Neural progenitor cell (in vitro differentiated cells): ENCODE measurements at regions not wholly inside any gene's neighbourhood (a gene's known extent, or its start where the extent isn't known, plus 50 kb on each side); places are given as distances from the start of the nearest gene placed in this dataset.

ENCODE experiments used
- DNase-seq: peaks from one replicate; pipeline ENCODE4 v3.0.0-alpha.2; 2016; ENCODE audit warnings: low spot score
- H2AFZ ChIP-seq: fragments of 200-600 bp; sonication (generic); replicated peaks from 2 replicates; pipeline ENCODE4 v1.6.1; 2016; ENCODE audit warnings: antibody characterized with exemption
- H3F3A ChIP-seq: fragments of 200-600 bp; sonication (generic); 2 replicates; pipeline ENCODE4 v1.6.1; 2016; ENCODE audit warnings: antibody characterized with exemption, low read depth
- H3K27ac ChIP-seq: fragments of 200-600 bp; sonication (generic); 2 replicates; pipeline ENCODE4 v1.5.1; 2016; ENCODE audit warnings: mild to moderate bottlenecking
- H3K27me3 ChIP-seq: fragments of 200-600 bp; sonication (generic); 2 replicates; pipeline ENCODE4 v1.6.1; 2016; ENCODE audit warnings: mild to moderate bottlenecking, moderate library complexity
- H3K36me3 ChIP-seq: fragments of 200-600 bp; sonication (generic); 2 replicates; pipeline ENCODE4 v1.5.1; 2016
- H3K4me1 ChIP-seq: fragments of 200-600 bp; sonication (generic); 2 replicates; pipeline ENCODE4 v1.6.1; 2016; ENCODE audit warnings: mixed run types
- H3K4me2 ChIP-seq: fragments of 200-600 bp; sonication (generic); 2 replicates; pipeline ENCODE4 v1.6.1; 2016
- H3K4me3 ChIP-seq: fragments of 200-600 bp; sonication (generic); 2 replicates; pipeline ENCODE4 v1.5.1; 2016
- H3K79me2 ChIP-seq: fragments of 200-600 bp; sonication (generic); 2 replicates; pipeline ENCODE4 v1.6.1; 2016; ENCODE audit warnings: low read depth
- H3K9ac ChIP-seq: fragments of 200-600 bp; sonication (generic); 2 replicates; pipeline ENCODE4 v1.6.1; 2016
- H3K9me3 ChIP-seq: fragments of 200-600 bp; sonication (generic); 2 replicates; pipeline ENCODE4 v1.5.1; 2016; ENCODE audit warnings: low read depth
- H4K20me1 ChIP-seq: fragments of 200-600 bp; sonication (generic); 2 replicates; pipeline ENCODE4 v1.6.1; 2016; ENCODE audit warnings: low read depth
- H3K27ac Mint-ChIP-seq: 3 replicates; pipeline ENCODE4 v1.8.0; 2021; ENCODE audit warnings: mixed read lengths
- H3K27me3 Mint-ChIP-seq: 2 replicates; pipeline ENCODE4 v1.8.0; 2022; ENCODE audit warnings: low read depth, mild to moderate bottlenecking, inconsistent platforms, moderate library complexity, mixed read lengths; ENCODE audit not compliant: insufficient read depth
- H3K36me3 Mint-ChIP-seq: 3 replicates; pipeline ENCODE4 v1.8.0; 2021; ENCODE audit warnings: mixed read lengths
- H3K4me1 Mint-ChIP-seq: 3 replicates; pipeline ENCODE4 v1.8.0; 2021; ENCODE audit warnings: mixed read lengths
- H3K4me3 Mint-ChIP-seq: 3 replicates; pipeline ENCODE4 v1.8.0; 2021; ENCODE audit warnings: mild to moderate bottlenecking, moderate library complexity, mixed read lengths
- H3K9me3 Mint-ChIP-seq: 3 replicates; pipeline ENCODE4 v1.8.0; 2020; ENCODE audit warnings: mixed read lengths
- EZH2 ChIP-seq: fragments of 200-600 bp; sonication (generic); IDR thresholded peaks from 2 replicates; pipeline ENCODE4 v1.6.1; 2017; ENCODE audit warnings: antibody characterized with exemption, mild to moderate bottlenecking, moderate library complexity
- EZH2phosphoT487 ChIP-seq: fragments of 200-600 bp; sonication (generic); IDR thresholded peaks from 2 replicates; pipeline ENCODE4 v1.6.1; 2017; ENCODE audit warnings: antibody characterized with exemption
- TF ChIP-seq, protein P1 (sequence below): fragments of 200-600 bp; sonication (generic); IDR thresholded peaks from 2 replicates; pipeline ENCODE4 v1.5.1; 2017; ENCODE audit warnings: antibody characterized with exemption, mild to moderate bottlenecking

DNA sequence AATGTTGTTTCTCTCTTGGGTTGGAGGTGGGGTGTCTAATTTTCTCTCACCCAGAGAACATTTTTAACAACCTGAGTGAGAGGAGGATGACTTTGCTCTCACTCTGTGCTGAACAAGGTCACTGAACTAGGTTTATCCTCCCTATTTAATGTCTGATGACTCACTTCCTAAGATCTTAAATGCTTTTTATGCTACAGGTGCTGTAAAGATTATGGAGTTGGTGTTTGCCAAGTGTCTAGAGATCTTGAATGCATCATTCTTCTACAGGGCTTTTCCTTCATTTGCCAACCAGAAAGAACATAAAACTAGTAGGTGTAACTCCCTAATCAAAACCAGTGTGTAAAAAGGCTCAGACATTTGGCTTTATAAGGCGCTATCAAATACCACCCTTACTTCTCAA lies 350.5 kb upstream of the ETAA1 start:
- H3K4me2 ChIP-seq = no peak overlapping the region
- Mint-ChIP-seq H3K4me3 (no peak overlapping the region), H3K4me1 (no peaks in the 10 kb centered on the region), H3K9me3 (no peaks in the 10 kb centered on the region), H3K27ac (no peak overlapping the region), H3K27me3 (no peaks in the 10 kb centered on the region), H3K36me3 (no peaks in the 10 kb centered on the region)
- H3K4me1 ChIP-seq = no peaks in the 10 kb centered on the region
- no peaks in the 10 kb centered on the region for H3F3A ChIP-seq
- H2AFZ ChIP-seq = no peak overlapping the region
- H4K20me1 ChIP-seq = no peaks in the 10 kb centered on the region
- H3K79me2 ChIP-seq = no peaks in the 10 kb centered on the region
- no peaks in the 10 kb centered on the region for H3K36me3 ChIP-seq
- H3K4me3 ChIP-seq = no peak overlapping the region
- no peaks in the 10 kb centered on the region for H3K9me3 ChIP-seq
- DNase-seq = no peak
- no peak for TF ChIP-seq EZH2
- no peak for TF ChIP-seq EZH2phosphoT487
- TF ChIP-seq, protein P1, sequence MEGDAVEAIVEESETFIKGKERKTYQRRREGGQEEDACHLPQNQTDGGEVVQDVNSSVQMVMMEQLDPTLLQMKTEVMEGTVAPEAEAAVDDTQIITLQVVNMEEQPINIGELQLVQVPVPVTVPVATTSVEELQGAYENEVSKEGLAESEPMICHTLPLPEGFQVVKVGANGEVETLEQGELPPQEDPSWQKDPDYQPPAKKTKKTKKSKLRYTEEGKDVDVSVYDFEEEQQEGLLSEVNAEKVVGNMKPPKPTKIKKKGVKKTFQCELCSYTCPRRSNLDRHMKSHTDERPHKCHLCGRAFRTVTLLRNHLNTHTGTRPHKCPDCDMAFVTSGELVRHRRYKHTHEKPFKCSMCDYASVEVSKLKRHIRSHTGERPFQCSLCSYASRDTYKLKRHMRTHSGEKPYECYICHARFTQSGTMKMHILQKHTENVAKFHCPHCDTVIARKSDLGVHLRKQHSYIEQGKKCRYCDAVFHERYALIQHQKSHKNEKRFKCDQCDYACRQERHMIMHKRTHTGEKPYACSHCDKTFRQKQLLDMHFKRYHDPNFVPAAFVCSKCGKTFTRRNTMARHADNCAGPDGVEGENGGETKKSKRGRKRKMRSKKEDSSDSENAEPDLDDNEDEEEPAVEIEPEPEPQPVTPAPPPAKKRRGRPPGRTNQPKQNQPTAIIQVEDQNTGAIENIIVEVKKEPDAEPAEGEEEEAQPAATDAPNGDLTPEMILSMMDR = no peak
- H3K27me3 ChIP-seq = no peaks in the 10 kb centered on the region
- H3K27ac ChIP-seq = no peak overlapping the region
- no peak overlapping the region for H3K9ac ChIP-seq

DNA sequence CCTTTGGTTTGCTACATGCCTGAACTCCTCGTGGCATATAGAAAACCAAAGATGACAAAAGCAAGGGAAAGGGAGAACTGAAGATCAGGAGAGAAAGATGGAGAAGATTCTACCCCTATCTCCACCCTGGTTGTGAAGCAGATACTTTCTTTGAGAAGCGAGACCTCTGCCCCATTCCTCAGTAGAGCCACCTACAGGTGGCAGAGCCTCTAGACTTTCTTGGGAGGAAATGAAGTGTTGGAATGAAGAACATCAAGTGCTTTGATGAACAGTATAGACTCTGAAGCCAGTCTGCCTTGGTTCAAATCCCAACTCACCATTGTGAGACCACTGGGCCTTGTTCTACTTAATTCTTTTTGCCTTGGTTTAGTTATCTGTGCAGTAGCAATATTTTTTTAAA lies 348.8 kb upstream of the ETAA1 start:
- Histone ChIP-seq H3K36me3 (no peaks in the 10 kb centered on the region), H3K9ac (no peak overlapping the region), H3K27me3 (no peaks in the 10 kb centered on the region), H4K20me1 (no peaks in the 10 kb centered on the region), H3K4me1 (no peaks in the 10 kb centered on the region), H2AFZ (no peak overlapping the region), H3K4me2 (no peak overlapping the region), H3K4me3 (no peak overlapping the region), H3K9me3 (no peaks in the 10 kb centered on the region), H3F3A (no peaks in the 10 kb centered on the region), H3K27ac (no peak overlapping the region), H3K79me2 (no peaks in the 10 kb centered on the region)
- H3K9me3 Mint-ChIP-seq = no peaks in the 10 kb centered on the region
- no peak for DNase-seq
- no peaks in the 10 kb centered on the region for H3K4me1 Mint-ChIP-seq
- TF ChIP-seq, protein P1 = no peak
- TF ChIP-seq EZH2phosphoT487 (no peak), EZH2 (no peak)
- H3K4me3 Mint-ChIP-seq = no peak overlapping the region
- no peak overlapping the region for H3K27ac Mint-ChIP-seq
- H3K27me3 Mint-ChIP-seq = no peaks in the 10 kb centered on the region
- H3K36me3 Mint-ChIP-seq = no peaks in the 10 kb centered on the region

DNA sequence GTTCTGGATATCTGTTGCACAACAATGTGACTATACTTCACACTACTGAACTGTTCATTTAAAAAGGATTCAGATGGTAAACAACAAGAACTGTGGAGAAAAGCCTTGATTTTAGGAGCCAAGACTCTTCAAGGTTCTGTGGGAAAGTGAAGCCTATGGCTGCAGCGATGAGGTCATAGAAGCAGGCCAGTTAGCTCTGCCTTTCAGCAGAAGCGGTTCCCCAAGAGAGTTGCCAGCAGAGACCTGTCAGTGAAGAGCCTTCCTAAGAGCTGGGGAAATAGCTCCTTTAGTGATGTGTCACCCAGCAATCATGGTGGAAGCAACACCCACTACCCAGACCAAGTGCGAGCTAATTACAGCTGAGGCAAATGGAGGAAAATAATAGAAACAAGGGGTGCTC lies 346.5 kb upstream of the ETAA1 start:
- Mint-ChIP-seq H3K9me3 (no peaks in the 10 kb centered on the region), H3K27ac (no peak overlapping the region), H3K4me1 (no peaks in the 10 kb centered on the region), H3K4me3 (no peak overlapping the region), H3K36me3 (no peaks in the 10 kb centered on the region), H3K27me3 (no peaks in the 10 kb centered on the region)
- TF ChIP-seq, protein P1 = no peak
- no peak for TF ChIP-seq EZH2phosphoT487
- no peak for TF ChIP-seq EZH2
- Histone ChIP-seq H3K36me3 (no peaks in the 10 kb centered on the region), H3K27ac (no peak overlapping the region), H3K79me2 (no peaks in the 10 kb centered on the region), H3K4me3 (no peak overlapping the region), H3K9me3 (no peaks in the 10 kb centered on the region), H2AFZ (no peak overlapping the region), H3K27me3 (no peaks in the 10 kb centered on the region), H3K4me1 (no peaks in the 10 kb centered on the region), H3K4me2 (no peak overlapping the region), H3F3A (no peaks in the 10 kb centered on the region), H4K20me1 (no peaks in the 10 kb centered on the region), H3K9ac (no peak overlapping the region)
- no peak for DNase-seq

DNA sequence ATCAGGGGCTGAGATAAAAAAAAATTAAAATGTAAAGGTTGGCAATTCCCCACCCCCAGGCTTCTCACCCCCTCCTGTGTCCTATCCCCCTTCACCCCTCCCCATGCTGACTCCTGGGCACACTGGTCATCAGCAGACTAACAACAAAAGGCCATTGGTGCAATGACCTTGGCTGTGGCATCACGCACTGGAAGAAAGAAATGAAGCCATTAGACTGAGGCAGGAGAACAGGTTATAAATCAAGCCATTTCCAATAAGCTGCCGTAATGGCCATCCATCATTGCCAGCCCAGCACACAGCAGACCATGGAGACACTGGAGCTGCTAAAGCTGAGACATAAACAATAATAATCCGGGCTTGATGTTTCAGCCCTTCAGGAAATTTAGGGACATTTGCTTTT lies 342.4 kb upstream of the ETAA1 start:
- H4K20me1 ChIP-seq = no peaks in the 10 kb centered on the region
- TF ChIP-seq EZH2 = no peak
- no peak for TF ChIP-seq EZH2phosphoT487
- TF ChIP-seq, protein P1 = no peak
- Mint-ChIP-seq H3K27ac (no peak overlapping the region), H3K9me3 (no peaks in the 10 kb centered on the region), H3K36me3 (no peaks in the 10 kb centered on the region), H3K4me1 (no peaks in the 10 kb centered on the region), H3K27me3 (no peaks in the 10 kb centered on the region), H3K4me3 (no peak overlapping the region)
- no peaks in the 10 kb centered on the region for H3K36me3 ChIP-seq
- DNase-seq = no peak
- no peaks in the 10 kb centered on the region for H3K27me3 ChIP-seq
- H3F3A ChIP-seq = no peaks in the 10 kb centered on the region
- no peaks in the 10 kb centered on the region for H3K79me2 ChIP-seq
- H3K9me3 ChIP-seq = no peaks in the 10 kb centered on the region
- no peak overlapping the region for H3K4me3 ChIP-seq
- no peak overlapping the region for H3K4me2 ChIP-seq
- H2AFZ ChIP-seq = no peak overlapping the region
- H3K4me1 ChIP-seq = no peaks in the 10 kb centered on the region
- no peak overlapping the region for H3K27ac ChIP-seq
- H3K9ac ChIP-seq = no peak overlapping the region
